A673 (cell line): ENCODE measurements at regions not wholly inside any gene's neighbourhood (a gene's known extent, or its start where the extent isn't known, plus 50 kb on each side); places are given as distances from the start of the nearest gene placed in this dataset.

Source experiments
- BruUV-seq: library from RNA; stranded (reverse); fragments of 400-500 nt; replicated peaks from 2 replicates; lab custom pipeline; 2021; lab: Mats Ljungman, UMichigan
- CTCF ChIA-PET: fragments of 300-600 bp; sonication (Branson Sonifier 250); formaldehyde crosslinking; loops from one replicate; lab custom pipeline; 2022; ENCODE audit warnings: antibody characterized with exemption; lab: Charles Lee
- POLR2A ChIA-PET: fragments of 300-600 bp; sonication (Branson Sonifier 250); formaldehyde crosslinking; loops from one replicate; lab custom pipeline; 2022; ENCODE audit warnings: antibody characterized with exemption; ENCODE audit not compliant: low non-redundant PET; lab: Charles Lee
- DNase-seq: peaks from one replicate; pipeline ENCODE4 v3.0.0-alpha.2; 2015; ENCODE audit warnings: low spot score
- H3K27ac ChIP-seq: fragments of 200-600 bp; sonication (generic); 2 replicates; pipeline ENCODE4 v1.5.1; 2016; ENCODE audit warnings: mixed run types, low read depth, mild to moderate bottlenecking, mixed read lengths, antibody characterized with exemption, low read length; ENCODE audit not compliant: poor library complexity, severe bottlenecking
- H3K27me3 ChIP-seq: fragments of 200-600 bp; sonication (generic); replicated peaks from 2 replicates; pipeline ENCODE4 v1.6.1; 2017; ENCODE audit warnings: mixed run types, low read depth, mild to moderate bottlenecking, mixed read lengths, antibody characterized with exemption, low read length; ENCODE audit not compliant: insufficient read depth, poor library complexity
- H3K36me3 ChIP-seq: fragments of 200-600 bp; sonication (generic); 2 replicates; pipeline ENCODE4 v1.6.1; 2016; ENCODE audit warnings: mixed run types, mild to moderate bottlenecking, mixed read lengths, antibody characterized with exemption, low read length; ENCODE audit not compliant: insufficient read depth, poor library complexity, severe bottlenecking
- H3K4me1 ChIP-seq: fragments of 200-600 bp; sonication (generic); 2 replicates; pipeline ENCODE4 v1.6.1; 2017; ENCODE audit warnings: mixed run types, mild to moderate bottlenecking, mixed read lengths, antibody characterized with exemption, low read length; ENCODE audit not compliant: insufficient read depth, poor library complexity, severe bottlenecking
- H3K4me3 ChIP-seq: fragments of 200-600 bp; sonication (generic); 2 replicates; pipeline ENCODE4 v1.5.1; 2016; ENCODE audit warnings: low read depth, mixed run types, mild to moderate bottlenecking, mixed read lengths, low read length; ENCODE audit not compliant: poor library complexity, severe bottlenecking
- H3K9me3 ChIP-seq: fragments of 200-600 bp; sonication (generic); 2 replicates; pipeline ENCODE4 v1.6.1; 2016; ENCODE audit warnings: mixed run types, low read depth, mild to moderate bottlenecking, mixed read lengths, antibody characterized with exemption, low read length; ENCODE audit not compliant: poor library complexity, severe bottlenecking
- EZH2 ChIP-seq: fragments of 200-600 bp; sonication (generic); IDR thresholded peaks from 2 replicates; pipeline ENCODE4 v1.6.1; 2017; ENCODE audit warnings: borderline replicate concordance, low read depth, mild to moderate bottlenecking, mixed read lengths, antibody characterized with exemption, low read length; ENCODE audit not compliant: poor library complexity, severe bottlenecking
- intact Hi-C: fragments of 100-400 bp; cut with micrococcal nuclease; formaldehyde crosslinking; loops from one replicate; pipeline ENCODE4 v1.10.0; 2022; ENCODE audit not compliant: unreplicated experiment
- TF ChIP-seq, protein P1 (sequence below): fragments of 300-800, 200-600 bp; sonication (generic); conservative IDR thresholded peaks from 2 replicates; pipeline ENCODE4 v1.5.1; 2017; ENCODE audit warnings: low read depth, mild to moderate bottlenecking, antibody characterized with exemption, low read length, moderate library complexity, mixed read lengths

DNA sequence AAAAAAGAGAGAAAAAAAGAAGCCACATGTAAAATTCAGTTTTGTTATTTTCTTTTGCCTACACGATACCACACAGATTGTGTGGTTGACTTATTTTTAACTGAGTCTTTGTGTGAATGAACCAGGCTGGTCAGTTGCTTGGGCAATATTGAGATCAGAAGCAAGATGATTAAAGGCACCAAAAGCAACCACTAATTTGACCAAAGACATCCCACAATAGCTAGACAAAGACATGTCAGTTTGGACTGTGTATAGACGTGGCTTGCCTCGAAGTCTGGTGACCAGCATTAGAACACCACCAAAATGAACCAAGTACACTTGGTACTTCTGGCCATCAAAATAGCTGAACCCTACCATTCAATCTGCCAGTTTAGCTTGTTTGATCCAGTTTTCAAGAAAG lies 340.6 kb upstream of the TBX3 start:
- TF ChIP-seq, protein P1, sequence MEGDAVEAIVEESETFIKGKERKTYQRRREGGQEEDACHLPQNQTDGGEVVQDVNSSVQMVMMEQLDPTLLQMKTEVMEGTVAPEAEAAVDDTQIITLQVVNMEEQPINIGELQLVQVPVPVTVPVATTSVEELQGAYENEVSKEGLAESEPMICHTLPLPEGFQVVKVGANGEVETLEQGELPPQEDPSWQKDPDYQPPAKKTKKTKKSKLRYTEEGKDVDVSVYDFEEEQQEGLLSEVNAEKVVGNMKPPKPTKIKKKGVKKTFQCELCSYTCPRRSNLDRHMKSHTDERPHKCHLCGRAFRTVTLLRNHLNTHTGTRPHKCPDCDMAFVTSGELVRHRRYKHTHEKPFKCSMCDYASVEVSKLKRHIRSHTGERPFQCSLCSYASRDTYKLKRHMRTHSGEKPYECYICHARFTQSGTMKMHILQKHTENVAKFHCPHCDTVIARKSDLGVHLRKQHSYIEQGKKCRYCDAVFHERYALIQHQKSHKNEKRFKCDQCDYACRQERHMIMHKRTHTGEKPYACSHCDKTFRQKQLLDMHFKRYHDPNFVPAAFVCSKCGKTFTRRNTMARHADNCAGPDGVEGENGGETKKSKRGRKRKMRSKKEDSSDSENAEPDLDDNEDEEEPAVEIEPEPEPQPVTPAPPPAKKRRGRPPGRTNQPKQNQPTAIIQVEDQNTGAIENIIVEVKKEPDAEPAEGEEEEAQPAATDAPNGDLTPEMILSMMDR = no peak
- TF ChIP-seq EZH2 = no peak
- POLR2A ChIA-PET = no interaction called here
- CTCF ChIA-PET = no interaction called here
- Histone ChIP-seq H3K9me3 (peaks cover 4% of the 10 kb centered on the region), H3K4me1 (no peaks in the 10 kb centered on the region), H3K27me3 (no peaks in the 10 kb centered on the region), H3K27ac (no peak overlapping the region), H3K4me3 (no peak overlapping the region), H3K36me3 (no peaks in the 10 kb centered on the region)
- BruUV-seq = no TSS peak
- no peak for DNase-seq
- intact Hi-C loops = no loop called here

DNA sequence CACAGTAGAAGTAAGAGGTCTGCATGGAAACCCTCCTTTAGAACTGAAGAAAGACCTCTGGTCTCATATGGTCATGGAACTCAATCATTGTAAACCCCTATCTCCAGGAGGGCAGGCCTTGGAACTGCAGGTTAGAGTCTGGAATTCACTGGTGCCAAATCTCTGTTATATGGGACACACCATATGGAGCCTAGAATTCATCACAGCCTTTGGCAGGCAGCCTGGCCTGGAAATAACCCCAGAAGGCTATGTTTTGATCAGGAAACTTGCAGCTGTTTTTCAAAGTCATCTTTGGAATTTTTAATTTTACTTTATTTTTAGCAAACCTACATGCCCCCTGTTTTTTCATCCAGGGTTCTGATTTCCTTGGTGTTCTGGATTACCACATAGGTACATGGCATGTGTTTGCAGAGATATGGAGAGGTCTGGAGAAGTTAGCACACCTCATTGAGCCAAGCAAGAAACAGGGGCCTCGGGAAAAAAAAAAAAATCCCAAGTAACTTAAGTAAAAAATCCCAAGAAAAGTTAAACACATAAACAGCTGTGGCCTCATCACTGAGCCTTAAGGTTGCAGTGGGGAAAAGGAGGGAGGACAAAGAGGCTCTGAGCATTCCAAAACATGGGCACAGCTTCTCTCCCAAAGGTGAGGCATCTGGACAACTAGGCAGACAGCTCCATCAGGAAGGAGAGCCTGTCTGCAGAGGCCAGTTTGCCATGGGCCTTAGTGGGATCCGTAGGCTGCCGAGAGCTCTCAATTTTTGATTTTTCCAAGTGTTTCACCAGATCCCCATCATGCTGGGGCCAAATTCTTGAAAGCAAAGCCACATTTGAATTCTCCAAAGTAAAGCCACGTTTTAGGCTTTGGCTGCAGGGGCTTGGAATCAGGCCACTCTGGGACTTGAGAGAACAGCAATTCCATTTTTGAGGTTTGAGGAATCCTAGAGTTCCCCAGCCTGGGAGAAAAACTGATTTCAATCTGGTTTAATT lies 339.6 kb upstream of the TBX3 start:
- CTCF ChIA-PET = no interaction called here
- no peak for DNase-seq
- H3K27ac ChIP-seq = no peak overlapping the region

DNA sequence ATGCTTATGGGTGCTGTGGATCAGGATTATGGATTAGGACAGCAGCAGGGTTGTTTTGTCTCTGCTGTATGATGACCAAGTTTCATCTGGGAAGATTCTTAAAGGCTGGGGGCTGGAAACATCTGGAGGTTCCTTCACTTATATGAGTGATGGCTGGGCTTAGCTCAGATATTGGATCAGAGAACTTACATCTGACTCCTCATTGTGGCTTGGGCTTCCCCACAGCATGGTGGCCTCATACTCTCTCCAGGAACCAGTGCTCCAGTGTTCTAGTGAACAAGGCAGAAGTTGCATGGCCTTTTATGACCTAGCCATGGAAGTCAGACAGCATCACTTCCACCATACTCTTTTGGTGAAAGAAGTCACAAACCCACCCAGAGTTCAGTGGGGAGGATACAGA lies 336.1 kb upstream of the TBX3 start:
- Histone ChIP-seq H3K9me3 (peaks cover 13% of the 10 kb centered on the region), H3K36me3 (no peaks in the 10 kb centered on the region), H3K27me3 (no peaks in the 10 kb centered on the region), H3K4me3 (no peak overlapping the region), H3K27ac (no peak overlapping the region), H3K4me1 (no peaks in the 10 kb centered on the region)
- BruUV-seq = no TSS peak
- ChIA-PET CTCF (no interaction called here), POLR2A (no interaction called here)
- no peak for DNase-seq
- TF ChIP-seq, protein P1 = no peak
- no peak for TF ChIP-seq EZH2
- intact Hi-C loops = no loop called here

More for the DNA sequence above, 339.6 kb upstream of the TBX3 start:
- H3K4me3 ChIP-seq = no peak overlapping the region
- H3K9me3 ChIP-seq = peaks cover 5% of the 10 kb centered on the region
- no peaks in the 10 kb centered on the region for H3K36me3 ChIP-seq
- TF ChIP-seq EZH2 = no peak
- TF ChIP-seq, protein P1 = no peak
- no peaks in the 10 kb centered on the region for H3K4me1 ChIP-seq
- POLR2A ChIA-PET = no interaction called here
- no TSS peak for BruUV-seq
- no peaks in the 10 kb centered on the region for H3K27me3 ChIP-seq
- intact Hi-C loops = no loop called here
